ENCODE measurements at regions not wholly inside any gene's neighbourhood (a gene's known extent, or its start where the extent isn't known, plus 50 kb on each side); places are given as distances from the start of the nearest gene placed in this dataset.

- intact Hi-C loops (cut with micrococcal nuclease) = no loop called here
- POLR2A ChIA-PET = no interaction called here
These were observed 214.5 kb downstream of the HS3ST3A1 start for GRCh38 chr17:13387236-13387635.

More at GRCh38 chr17:13387236-13387635, 214.5 kb downstream of the HS3ST3A1 start:
- Histone ChIP-seq H3K27ac (ENCODE audit: insufficient read depth, low read depth, low read length) (no peak overlapping the region), H3K36me3 (ENCODE audit: control insufficient read depth in 2 of 2, extremely low read depth in 1 of 2, insufficient read depth in 2 of 2, low read length in 2 of 2) (no peaks in the 10 kb centered on the region), H3K9me1 (replicated peaks; ENCODE audit: control insufficient read depth, extremely low read depth, insufficient read depth, low read length) (no peaks in the 10 kb centered on the region), H3K9ac (replicated peaks; ENCODE audit: extremely low read depth, insufficient read depth, low read length) (no peak overlapping the region), H3K9me3 (replicated peaks; ENCODE audit: control insufficient read depth, insufficient read depth, low read length) (no peaks in the 10 kb centered on the region), H3K4me3 (replicated peaks in 1 of 3; ENCODE audit: insufficient read depth in 1 of 3, low read depth in 1 of 3, low read length in 3 of 3) (no peak overlapping the region), H3K27me3 (ENCODE audit: control insufficient read depth in 2 of 2, insufficient read depth in 2 of 2, low read length in 2 of 2) (no peaks in the 10 kb centered on the region), H3K4me1 (ENCODE audit: control insufficient read depth, extremely low read depth, insufficient read depth, low read length) (no peaks in the 10 kb centered on the region), H3K4me2 (ENCODE audit: insufficient read depth, low read length) (no peak overlapping the region), H4K20me1 (replicated peaks; ENCODE audit: control insufficient read depth, extremely low read depth, insufficient read depth, low read length) (no peaks in the 10 kb centered on the region), H2AFZ (ENCODE audit: low read depth, low read length) (no peak overlapping the region), H3K79me2 (ENCODE audit: control insufficient read depth, insufficient read depth, low read length) (no peaks in the 10 kb centered on the region)
- FAIRE-seq (no peak), DNase-seq (ENCODE audit: low read depth, low spot score) (no peak)
- BruUV-seq (replicated peaks) = no TSS peak
- TF ChIP-seq GATA2 (IDR thresholded peaks at IDR 0.05; ENCODE audit: insufficient read depth, insufficient read length, low read depth, low read length) (no peak), FOS (IDR thresholded peaks at IDR 0.05; ENCODE audit: borderline replicate concordance, insufficient read depth, low read length) (no peak), EZH2 (IDR thresholded peaks at IDR 0.05; ENCODE audit: borderline replicate concordance, low read depth, low read length, severe bottlenecking) (no peak), JUN (IDR thresholded peaks at IDR 0.05; ENCODE audit: borderline replicate concordance, insufficient read depth, insufficient read length, low read depth) (no peak), POLR2AphosphoS5 (IDR thresholded peaks at IDR 0.05; ENCODE audit: insufficient read depth, low read depth, low read length) (no peak), MYC (IDR thresholded peaks at IDR 0.05; ENCODE audit: low read depth, low read length) (no peak), CTCF (IDR thresholded peaks at IDR 0.05; ENCODE audit: extremely low read depth in 1 of 2, insufficient read depth in 1 of 2, low read depth in 1 of 2, low read length in 2 of 2) (no peak), POLR2A (IDR thresholded peaks at IDR 0.05; ENCODE audit: low read depth, low read length) (no peak)
- TF ChIP-seq, protein P1, sequence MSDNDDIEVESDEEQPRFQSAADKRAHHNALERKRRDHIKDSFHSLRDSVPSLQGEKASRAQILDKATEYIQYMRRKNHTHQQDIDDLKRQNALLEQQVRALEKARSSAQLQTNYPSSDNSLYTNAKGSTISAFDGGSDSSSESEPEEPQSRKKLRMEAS (IDR thresholded peaks at IDR 0.05; ENCODE audit: insufficient read depth, insufficient read length) = no peak
- CTCF ChIA-PET = no interaction called here
- dilution Hi-C loops (cut with MboI; ENCODE audit: extremely low pct_ligation_motif_present, low sequenced_read_pairs) = no loop called here

Data from endothelial cell of umbilical vein (primary cell).